Upper lobe of left lung (tissue), 6 donors: ENCODE measurements at regions not wholly inside any gene's neighbourhood (a gene's known extent, or its start where the extent isn't known, plus 50 kb on each side); places are given as distances from the start of the nearest gene placed in this dataset.

Source experiments
- ATAC-seq, 2 donors: fragments of 200-7000 bp; cut with Tn5 transposase; one replicate each; pipeline ENCODE4 v1.9.1; 2022; ENCODE audit warnings: mild to moderate bottlenecking in 2 of 2, moderate library complexity in 2 of 2; ENCODE audit not compliant: low FRiP score in 2 of 2
- DNase-seq, 2 donors: peaks; one replicate each; pipeline ENCODE4 v3.0.0-alpha.2; 2019 to 2020
- H3K27ac ChIP-seq, 4 donors: fragments of 200-600 bp; sonication (generic); one replicate each; pipeline ENCODE4 v1.5.1; 2016 to 2019
- H3K27me3 ChIP-seq, 4 donors: fragments of 200-600 bp; sonication (generic); one replicate each; pipeline ENCODE4 v1.5.1; 2017 to 2019
- H3K36me3 ChIP-seq, 4 donors: fragments of 200-600 bp; sonication (generic); one replicate each; pipeline ENCODE4 v1.5.1; 2016 to 2019
- H3K4me1 ChIP-seq, 4 donors: fragments of 200-600 bp; sonication (generic); one replicate each; pipeline ENCODE4 v1.5.1; 2018 to 2019
- H3K4me3 ChIP-seq, 4 donors: fragments of 200-600 bp; sonication (generic); one replicate each; pipeline ENCODE4 v1.5.1; 2017 to 2019; ENCODE audit warnings: mild to moderate bottlenecking in 2 of 4, moderate library complexity in 1 of 4
- H3K9me3 ChIP-seq, 4 donors: fragments of 200-600 bp; sonication (generic); one replicate each; pipeline ENCODE4 v1.5.1; 2018 to 2019
- CTCF ChIP-seq, 6 experiments: fragments of 450-650 bp in 4 of 6; fragments of 200-600 bp in 2 of 6; sonication (generic) in 2 of 6; IDR thresholded peaks; one replicate each; pipeline ENCODE4 v1.5.1; 2016 to 2019; ENCODE audit warnings: antibody characterized with exemption in 6 of 6
- EP300 ChIP-seq, 4 donors: sonication (generic); formaldehyde crosslinking; IDR thresholded peaks; one replicate each; pipeline ENCODE4 v1.5.1; 2017; ENCODE audit warnings: antibody characterized with exemption in 4 of 4, control low read depth in 2 of 4
- POLR2A ChIP-seq, 4 donors: fragments of 450-650 bp; IDR thresholded peaks; one replicate each; pipeline ENCODE4 v1.5.1; 2016 to 2017; ENCODE audit warnings: antibody characterized with exemption in 4 of 4, mild to moderate bottlenecking in 2 of 4
- POLR2AphosphoS5 ChIP-seq, 2 donors: sonication (generic); formaldehyde crosslinking; IDR thresholded peaks; one replicate each; pipeline ENCODE4 v1.5.1; 2017; ENCODE audit warnings: antibody characterized with exemption in 2 of 2
- WGBS, 2 donors: methylation state at CpG; one replicate each; pipeline ENCODE4 v1.1.5; 2017 to 2018; 5-methylcytosine and 5-hydroxymethylcytosine counted together
- donor health status: DM: no; HTN: no; CAD: no; lungs with moderate emphysema.
- donor health status: DM: no; HTN: yes; CAD: no; lungs with severe emphysema.

GRCh38 chr2:237182422-237183123, 96.9 kb downstream of the COPS8 start:
- Histone ChIP-seq H3K36me3 (no peaks in the 10 kb centered on the region), H3K4me3 (no peak overlapping the region), H3K9me3 (no peaks in the 10 kb centered on the region), H3K27me3 (no peaks in the 10 kb centered on the region), H3K27ac (peak overlapping the region in 1 of 4 donors; percentile 39), H3K4me1 (no peaks in the 10 kb centered on the region)
- WGBS, 2 donors, result 91 to 92% methylated on average over 14 to 15 of the region's 15 CpGs
- no peak for DNase-seq
- TF ChIP-seq POLR2A (IDR thresholded peaks at IDR 0.05), result no peak
- TF ChIP-seq POLR2AphosphoS5 (IDR thresholded peaks at IDR 0.05), result no peak
- no peak for TF ChIP-seq CTCF (IDR thresholded peaks at IDR 0.05)
- peak in 2 of 4 donors; percentile 14 to 46 for TF ChIP-seq EP300 (IDR thresholded peaks at IDR 0.05)
- peak in 1 of 2 donors; percentile 67 for ATAC-seq

GRCh38 chr2:237184192-237184918, 98.7 kb downstream of the COPS8 start:
- Histone ChIP-seq H3K4me1 (no peaks in the 10 kb centered on the region), H3K4me3 (no peak overlapping the region), H3K27ac (no peak overlapping the region), H3K9me3 (no peaks in the 10 kb centered on the region), H3K27me3 (no peaks in the 10 kb centered on the region), H3K36me3 (no peaks in the 10 kb centered on the region)
- DNase-seq (no peak), ATAC-seq (peak in 1 of 2 donors; percentile 41)
- TF ChIP-seq POLR2A (IDR thresholded peaks at IDR 0.05), result no peak
- no peak for TF ChIP-seq POLR2AphosphoS5 (IDR thresholded peaks at IDR 0.05)
- no peak for TF ChIP-seq EP300 (IDR thresholded peaks at IDR 0.05)
- TF ChIP-seq CTCF (IDR thresholded peaks at IDR 0.05), result no peak
- WGBS, 2 donors, result 86 to 88% methylated on average over 14 of the region's 14 CpGs

GRCh38 chr2:237184919-237185552, 99.3 kb downstream of the COPS8 start:
- H3K36me3 ChIP-seq, result no peaks in the 10 kb centered on the region
- H3K27ac ChIP-seq, result no peak overlapping the region
- 76 to 77% methylated on average over 9 of the region's 9 CpGs for WGBS, 2 donors
- H3K27me3 ChIP-seq, result no peaks in the 10 kb centered on the region
- H3K4me1 ChIP-seq, result no peaks in the 10 kb centered on the region
- DNase-seq (no peak), ATAC-seq (no peak)
- no peaks in the 10 kb centered on the region for H3K9me3 ChIP-seq
- no peak for TF ChIP-seq EP300 (IDR thresholded peaks at IDR 0.05)
- no peak for TF ChIP-seq POLR2A (IDR thresholded peaks at IDR 0.05)
- no peak for TF ChIP-seq CTCF (IDR thresholded peaks at IDR 0.05)
- TF ChIP-seq POLR2AphosphoS5 (IDR thresholded peaks at IDR 0.05), result no peak
- H3K4me3 ChIP-seq, result no peak overlapping the region

GRCh38 chr2:237185553-237185925, 99.8 kb downstream of the COPS8 start:
- TF ChIP-seq POLR2AphosphoS5 (IDR thresholded peaks at IDR 0.05) (no peak), POLR2A (IDR thresholded peaks at IDR 0.05) (no peak), CTCF (IDR thresholded peaks at IDR 0.05) (no peak), EP300 (IDR thresholded peaks at IDR 0.05) (no peak)
- 63 to 67% methylated on average over 7 of the region's 7 CpGs for WGBS, 2 donors
- Histone ChIP-seq H3K9me3 (no peaks in the 10 kb centered on the region), H3K4me1 (no peaks in the 10 kb centered on the region), H3K36me3 (no peaks in the 10 kb centered on the region), H3K27ac (no peak overlapping the region), H3K27me3 (no peaks in the 10 kb centered on the region), H3K4me3 (no peak overlapping the region)
- DNase-seq (no peak), ATAC-seq (no peak)
